COR-L47 (cell line): ENCODE measurements at regions not wholly inside any gene's neighbourhood (a gene's known extent, or its start where the extent isn't known, plus 50 kb on each side); places are given as distances from the start of the nearest gene placed in this dataset.

ENCODE experiments used
- DNase-seq: peaks from one replicate; lab custom pipeline; 2025; lab: John Stamatoyannopoulos, UW

- DNase-seq, result no peak
These were observed 262.3 kb downstream of the AUH start for GRCh38 chr9:91099436-91099835.

GRCh38 chr9:91100878-91101450 lies 260.8 kb downstream of the AUH start:
- no peak for DNase-seq

GRCh38 chr9:91101611-91102168 lies 260.0 kb downstream of the AUH start:
- no peak for DNase-seq

GRCh38 chr9:91102269-91102668 lies 259.4 kb downstream of the AUH start:
- DNase-seq, result no peak

- DNase-seq, result no peak
These were observed 257.8 kb downstream of the AUH start for GRCh38 chr9:91103931-91104330.

- no peak for DNase-seq
These were observed 255.2 kb downstream of the AUH start for GRCh38 chr9:91106415-91107081.

GRCh38 chr9:91111226-91111625 lies 250.5 kb downstream of the AUH start:
- no peak for DNase-seq

GRCh38 chr9:91111876-91112275 lies 249.8 kb downstream of the AUH start:
- DNase-seq, result no peak

- no peak for DNase-seq
These were observed 248.7 kb downstream of the AUH start for GRCh38 chr9:91113016-91113415.

GRCh38 chr9:91114450-91114849 lies 247.3 kb downstream of the AUH start:
- no peak for DNase-seq

GRCh38 chr9:91116211-91116610 lies 245.5 kb downstream of the AUH start:
- no peak for DNase-seq

- no peak for DNase-seq
These were observed 245.0 kb downstream of the AUH start for GRCh38 chr9:91116711-91117110.

- DNase-seq, result no peak
These were observed 244.2 kb downstream of the AUH start for GRCh38 chr9:91117474-91117891.

GRCh38 chr9:91117959-91118703 lies 243.6 kb downstream of the AUH start:
- no peak for DNase-seq

GRCh38 chr9:91118704-91119025 lies 243.1 kb downstream of the AUH start:
- DNase-seq, result no peak

GRCh38 chr9:91119142-91119541 lies 242.6 kb downstream of the AUH start:
- no peak for DNase-seq

- no peak for DNase-seq
These were observed 242.0 kb downstream of the AUH start for GRCh38 chr9:91119679-91120078.

GRCh38 chr9:91120200-91120599 lies 241.5 kb downstream of the AUH start:
- no peak for DNase-seq

- no peak for DNase-seq
These were observed 239.0 kb downstream of the AUH start for GRCh38 chr9:91122755-91123154.

- no peak for DNase-seq
These were observed 234.8 kb downstream of the AUH start for GRCh38 chr9:91126761-91127445.

GRCh38 chr9:91127653-91128052 lies 234.1 kb downstream of the AUH start:
- no peak for DNase-seq

- no peak for DNase-seq
These were observed 230.9 kb downstream of the AUH start for GRCh38 chr9:91130796-91131318.
